ENCODE measurements at regions not wholly inside any gene's neighbourhood (a gene's known extent, or its start where the extent isn't known, plus 50 kb on each side); places are given as distances from the start of the nearest gene placed in this dataset.

GRCh38 chr5:17443333-17444130 lies 54.5 kb upstream of the TAF11L2 start:
- 93% methylated on average over 23 of the region's 23 CpGs for WGBS (ENCODE audit: insufficient coverage)
- Histone ChIP-seq H3K27ac (ENCODE audit: low read length in 2 of 2) (no peak overlapping the region), H3K9me3 (ENCODE audit: control extremely low read depth in 1 of 3, control insufficient read depth in 2 of 3, insufficient read depth in 1 of 3, low read length in 2 of 3) (peaks cover 0 to 4% (median 4%) of the 10 kb centered on the region in 3 donors), H3K9ac (ENCODE audit: low read length) (no peak overlapping the region), H3K4me1 (ENCODE audit: control insufficient read depth in 2 of 2, insufficient read depth in 2 of 2, low read length in 2 of 2) (peaks cover 4 to 6% of the 10 kb centered on the region in 2 donors), H3K27me3 (replicated peaks in 1 of 4; ENCODE audit: control extremely low read depth in 1 of 4, control insufficient read depth in 3 of 4, insufficient read depth in 4 of 4, low read length in 3 of 4) (no peaks in the 10 kb centered on the region), H3K4me3 (ENCODE audit: control extremely low read depth in 1 of 5, extremely low read depth in 1 of 5, insufficient read depth in 1 of 5, low read depth in 2 of 5, low read length in 4 of 5) (no peak overlapping the region), H3K79me2 (ENCODE audit: control insufficient read depth, insufficient read depth, low read length) (no peaks in the 10 kb centered on the region), H3K36me3 (replicated peaks in 1 of 2; ENCODE audit: control extremely low read depth in 1 of 2, control insufficient read depth in 1 of 2, extremely low read depth in 1 of 2, insufficient read depth in 2 of 2, low read length in 1 of 2) (no peaks in the 10 kb centered on the region), H4K20me1 (ENCODE audit: control insufficient read depth, insufficient read depth, low read length, poor library complexity, severe bottlenecking) (no peaks in the 10 kb centered on the region), H3K4me2 (replicated peaks; ENCODE audit: low read depth, low read length, poor library complexity, severe bottlenecking) (no peak overlapping the region), H2AFZ (ENCODE audit: insufficient read depth, low read depth, low read length, poor library complexity, severe bottlenecking) (no peak overlapping the region)
- no peak for DNase-seq
- intact Hi-C loops (cut with micrococcal nuclease) = no loop called here
- Mint-ChIP-seq H3K4me3 (no peak overlapping the region), H3K27me3 (no peaks in the 10 kb centered on the region), H3K27ac (no peak overlapping the region), H3K4me1 (no peaks in the 10 kb centered on the region), H3K9me3 (ENCODE audit: insufficient read depth) (peaks cover 2% of the 10 kb centered on the region)
- ChIA-PET CTCF (no interaction called here), POLR2A (no interaction called here)
- no peak for ATAC-seq (ENCODE audit: low read depth)
- TF ChIP-seq CTCF (IDR thresholded peaks at IDR 0.05) (no peak), EZH2 (IDR thresholded peaks at IDR 0.05; ENCODE audit: borderline replicate concordance, insufficient read depth, low read depth, low read length, poor library complexity, severe bottlenecking) (no peak)

GRCh38 chr5:17444496-17444895 lies 53.5 kb upstream of the TAF11L2 start:
- H3K27me3 Mint-ChIP-seq = no peaks in the 10 kb centered on the region
- Histone ChIP-seq H3K4me3 (ENCODE audit: control extremely low read depth in 1 of 5, extremely low read depth in 1 of 5, insufficient read depth in 1 of 5, low read depth in 2 of 5, low read length in 4 of 5) (no peak overlapping the region), H3K9ac (ENCODE audit: low read length) (no peak overlapping the region), H3K9me3 (ENCODE audit: control extremely low read depth in 1 of 3, control insufficient read depth in 2 of 3, insufficient read depth in 1 of 3, low read length in 2 of 3) (peaks cover 0 to 6% (median 0%) of the 10 kb centered on the region in 3 donors), H3K27me3 (replicated peaks in 1 of 4; ENCODE audit: control extremely low read depth in 1 of 4, control insufficient read depth in 3 of 4, insufficient read depth in 4 of 4, low read length in 3 of 4) (no peaks in the 10 kb centered on the region), H4K20me1 (ENCODE audit: control insufficient read depth, insufficient read depth, low read length, poor library complexity, severe bottlenecking) (no peaks in the 10 kb centered on the region), H3K27ac (ENCODE audit: low read length in 2 of 2) (no peak overlapping the region), H3K4me2 (replicated peaks; ENCODE audit: low read depth, low read length, poor library complexity, severe bottlenecking) (no peak overlapping the region), H3K36me3 (replicated peaks in 1 of 2; ENCODE audit: control extremely low read depth in 1 of 2, control insufficient read depth in 1 of 2, extremely low read depth in 1 of 2, insufficient read depth in 2 of 2, low read length in 1 of 2) (no peaks in the 10 kb centered on the region), H3K4me1 (ENCODE audit: control insufficient read depth in 2 of 2, insufficient read depth in 2 of 2, low read length in 2 of 2) (peaks cover 4 to 6% of the 10 kb centered on the region in 2 donors), H3K79me2 (ENCODE audit: control insufficient read depth, insufficient read depth, low read length) (no peaks in the 10 kb centered on the region), H2AFZ (ENCODE audit: insufficient read depth, low read depth, low read length, poor library complexity, severe bottlenecking) (no peak overlapping the region)
- ChIA-PET CTCF (no interaction called here), POLR2A (no interaction called here)
- H3K9me3 Mint-ChIP-seq (ENCODE audit: insufficient read depth) = peaks cover 2% of the 10 kb centered on the region
- WGBS (ENCODE audit: insufficient coverage) = no CpG with 5 or more reads among the region's 1 CpG
- no peak overlapping the region for H3K27ac Mint-ChIP-seq
- ATAC-seq (ENCODE audit: low read depth) = no peak
- no peaks in the 10 kb centered on the region for H3K4me1 Mint-ChIP-seq
- intact Hi-C loops (cut with micrococcal nuclease) = no loop called here
- no peak for TF ChIP-seq EZH2 (IDR thresholded peaks at IDR 0.05; ENCODE audit: borderline replicate concordance, insufficient read depth, low read depth, low read length, poor library complexity, severe bottlenecking)
- no peak for TF ChIP-seq CTCF (IDR thresholded peaks at IDR 0.05)
- H3K4me3 Mint-ChIP-seq = no peak overlapping the region
- DNase-seq = no peak

Data from B cell (primary cell).